ENCODE measurements at regions not wholly inside any gene's neighbourhood (a gene's known extent, or its start where the extent isn't known, plus 50 kb on each side); places are given as distances from the start of the nearest gene placed in this dataset.

DNA sequence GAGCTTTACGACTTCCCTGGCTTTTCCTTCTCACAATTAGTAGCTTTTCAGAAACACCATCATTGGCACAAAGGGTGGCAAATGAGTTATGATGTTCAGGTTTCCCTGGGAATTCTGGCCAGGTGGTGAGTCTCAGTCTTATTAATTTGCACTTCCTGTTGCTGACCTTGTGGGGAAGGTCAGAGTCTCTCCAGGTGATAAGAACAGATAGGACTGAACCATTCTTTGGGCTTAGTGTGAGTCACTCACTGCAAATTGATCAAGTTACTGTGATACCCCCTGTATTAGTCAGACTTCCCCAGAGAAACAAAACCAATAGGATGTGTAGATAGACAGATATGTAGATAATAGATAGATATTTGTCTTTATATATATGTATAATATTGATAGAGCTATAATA lies 53.8 kb upstream of the RANBP3L start:
- Mint-ChIP-seq H3K4me1 (peaks cover 4% of the 10 kb centered on the region), H3K9me3 (no peaks in the 10 kb centered on the region), H3K4me3 (no peak overlapping the region), H3K36me3 (ENCODE audit: low read depth) (no peaks in the 10 kb centered on the region), H3K27me3 (peaks cover 5% of the 10 kb centered on the region), H3K27ac (no peak overlapping the region)
- DNase-seq, result no peak
- ChIA-PET CTCF (no interaction called here), POLR2A (no interaction called here)

DNA sequence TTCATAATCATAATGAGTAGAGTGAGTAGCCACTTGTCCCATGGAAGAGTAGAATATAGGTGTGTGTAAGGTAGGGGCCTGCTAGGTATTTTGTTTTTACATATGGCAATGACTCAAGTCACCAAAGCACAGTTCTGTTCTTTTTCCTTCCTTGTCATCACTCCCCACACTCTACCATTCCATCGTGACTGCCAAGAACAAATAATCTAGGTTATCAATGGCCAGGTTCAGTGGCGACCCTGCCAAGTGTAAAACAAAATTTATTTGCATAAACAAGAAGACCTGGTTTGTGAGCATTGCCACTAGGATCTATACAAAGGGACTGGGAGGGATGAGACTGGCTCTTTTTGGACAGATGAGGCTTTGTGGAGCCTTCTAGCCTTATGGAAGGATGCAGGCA lies 55.2 kb upstream of the RANBP3L start:
- DNase-seq, result no peak
- Mint-ChIP-seq H3K36me3 (ENCODE audit: low read depth) (no peaks in the 10 kb centered on the region), H3K9me3 (no peaks in the 10 kb centered on the region), H3K4me1 (peaks cover 4% of the 10 kb centered on the region), H3K27me3 (peaks cover 3% of the 10 kb centered on the region), H3K4me3 (no peak overlapping the region), H3K27ac (no peak overlapping the region)
- ChIA-PET POLR2A (no interaction called here), CTCF (no interaction called here)

DNA sequence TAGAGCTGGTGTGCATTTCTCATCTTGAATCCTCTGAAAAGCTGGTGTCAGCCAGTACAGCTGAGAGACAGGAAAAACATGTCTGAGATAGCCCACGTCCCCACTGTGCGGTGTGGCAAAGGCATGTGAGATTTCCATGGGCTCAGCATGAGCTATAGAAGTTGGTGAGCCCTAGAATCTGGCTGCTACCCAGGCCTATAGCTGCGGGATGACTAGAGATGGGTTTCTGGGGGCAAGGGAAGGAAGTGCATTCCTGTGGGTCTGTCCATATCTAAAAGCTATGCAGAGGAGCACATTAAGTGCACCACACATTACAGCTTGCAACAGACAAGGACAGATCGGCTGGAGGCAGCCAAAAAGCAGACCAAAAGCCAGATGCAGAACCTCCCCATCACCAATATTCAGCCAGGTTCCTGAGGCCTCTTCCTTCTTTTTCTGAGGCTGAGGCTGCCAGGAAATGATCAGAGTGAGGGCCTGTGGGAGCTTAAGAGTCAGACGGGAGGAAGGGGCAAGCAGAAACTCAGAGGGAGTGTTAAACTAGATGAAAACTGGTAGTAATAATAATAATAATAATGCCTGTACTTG lies 55.8 kb upstream of the RANBP3L start:
- H3K9me3 Mint-ChIP-seq, result no peaks in the 10 kb centered on the region
- peaks cover 4% of the 10 kb centered on the region for H3K4me1 Mint-ChIP-seq
- H3K4me3 Mint-ChIP-seq, result no peak overlapping the region
- ChIA-PET POLR2A (no interaction called here), CTCF (interaction anchor here (0.7 kb wide), 1 partner anchor 150 kb away, joined by 3 read pairs; no protein-coding TSS in a partner anchor)
- H3K36me3 Mint-ChIP-seq (ENCODE audit: low read depth), result no peaks in the 10 kb centered on the region
- no peak overlapping the region for H3K27ac Mint-ChIP-seq
- H3K27me3 Mint-ChIP-seq, result peaks cover 2% of the 10 kb centered on the region
- no peak for DNase-seq

DNA sequence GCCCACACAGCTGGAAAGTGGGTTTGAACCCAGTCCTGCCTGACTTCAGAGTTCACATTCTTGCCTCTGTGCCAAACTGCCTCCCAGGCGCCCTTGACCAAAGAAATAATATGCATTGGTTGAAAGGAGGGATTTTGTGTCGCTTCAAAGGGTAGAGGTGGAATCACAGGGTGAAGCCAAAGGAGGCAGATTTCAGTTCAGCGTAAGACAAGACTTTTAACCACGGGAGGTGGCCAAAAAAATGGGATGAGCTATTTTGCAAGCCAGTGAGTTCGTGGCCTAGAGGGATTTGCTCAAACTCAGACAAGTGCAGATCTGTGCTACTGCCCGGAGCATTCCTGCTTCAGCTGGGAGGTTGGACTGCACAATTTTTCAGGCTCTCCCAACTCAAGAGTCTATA lies 57.6 kb upstream of the RANBP3L start:
- CTCF ChIA-PET, result no interaction called here
- Mint-ChIP-seq H3K27ac (no peak overlapping the region), H3K4me1 (peaks cover 4% of the 10 kb centered on the region), H3K36me3 (ENCODE audit: low read depth) (no peaks in the 10 kb centered on the region), H3K9me3 (no peaks in the 10 kb centered on the region), H3K27me3 (no peaks in the 10 kb centered on the region), H3K4me3 (no peak overlapping the region)
- DNase-seq, result no peak
- POLR2A ChIA-PET, result no interaction called here

DNA sequence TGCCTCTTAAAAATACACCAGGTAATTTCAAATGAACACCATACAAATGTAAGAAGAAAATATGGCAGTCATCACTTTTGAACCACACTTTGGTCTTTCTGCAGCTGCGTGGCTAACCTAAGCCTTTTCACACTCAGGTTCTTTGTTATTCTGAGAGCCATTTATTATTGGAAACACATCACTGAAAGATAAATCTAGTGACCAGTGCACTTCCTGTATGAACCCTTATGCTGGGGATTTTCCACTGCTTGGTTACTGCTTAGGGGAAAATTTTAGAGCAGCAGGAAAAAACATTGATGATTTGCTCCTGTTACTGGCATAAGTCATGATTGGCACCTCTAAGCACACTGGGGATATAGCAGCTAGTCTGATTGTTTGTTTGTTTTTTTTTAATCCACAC lies 58.6 kb upstream of the RANBP3L start:
- CTCF ChIA-PET, result no interaction called here
- no peak for DNase-seq
- POLR2A ChIA-PET, result no interaction called here
- peaks cover 4% of the 10 kb centered on the region for H3K4me1 Mint-ChIP-seq
- no peaks in the 10 kb centered on the region for H3K9me3 Mint-ChIP-seq
- no peak overlapping the region for H3K27ac Mint-ChIP-seq
- H3K36me3 Mint-ChIP-seq (ENCODE audit: low read depth), result no peaks in the 10 kb centered on the region
- H3K27me3 Mint-ChIP-seq, result no peaks in the 10 kb centered on the region
- no peak overlapping the region for H3K4me3 Mint-ChIP-seq

DNA sequence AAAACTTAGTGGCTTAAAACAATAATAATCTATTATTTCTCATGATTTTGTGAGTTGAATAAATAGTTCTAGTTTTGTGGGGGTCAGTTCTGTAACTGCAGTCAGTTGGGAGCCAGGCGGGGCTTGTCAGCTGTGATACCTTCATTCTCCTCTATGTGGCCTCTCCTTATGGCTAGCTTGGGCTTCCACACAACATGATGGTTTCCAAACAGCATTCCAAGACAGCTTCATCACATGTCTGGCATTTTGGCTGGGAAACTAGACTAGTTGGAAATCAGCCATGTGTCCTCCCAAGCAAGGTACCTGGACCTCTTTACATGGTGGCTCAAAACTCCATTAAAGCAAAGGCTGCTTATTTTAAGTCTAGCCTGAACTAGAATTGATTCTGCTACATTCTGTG lies 61.4 kb upstream of the RANBP3L start:
- H3K9me3 Mint-ChIP-seq, result no peaks in the 10 kb centered on the region
- peaks cover 4% of the 10 kb centered on the region for H3K4me1 Mint-ChIP-seq
- no peak for DNase-seq
- no peaks in the 10 kb centered on the region for H3K36me3 Mint-ChIP-seq (ENCODE audit: low read depth)
- peaks cover 4% of the 10 kb centered on the region for H3K27me3 Mint-ChIP-seq
- POLR2A ChIA-PET, result no interaction called here
- CTCF ChIA-PET, result no interaction called here
- H3K27ac Mint-ChIP-seq, result no peak overlapping the region
- no peak overlapping the region for H3K4me3 Mint-ChIP-seq

DNA sequence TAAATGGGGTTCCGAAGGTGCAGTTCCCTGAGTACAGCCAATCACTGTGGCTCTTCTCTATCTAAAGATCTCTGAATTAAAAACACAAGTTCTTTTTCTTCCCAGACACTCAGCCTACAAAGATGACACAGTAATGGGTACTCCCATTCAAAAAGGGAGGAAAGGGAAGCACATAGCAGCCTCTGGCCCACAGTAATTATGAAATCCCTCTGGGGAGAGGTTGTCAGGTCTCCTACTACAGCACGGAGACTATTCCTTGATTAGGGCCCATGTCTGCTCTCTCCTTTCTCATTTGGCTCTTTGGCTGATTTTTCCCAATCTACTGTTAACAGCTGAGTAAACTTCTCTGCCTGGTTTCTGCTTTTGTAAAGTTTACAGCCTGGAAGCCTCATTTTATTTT lies 62.0 kb upstream of the RANBP3L start:
- Mint-ChIP-seq H3K36me3 (ENCODE audit: low read depth) (no peaks in the 10 kb centered on the region), H3K9me3 (no peaks in the 10 kb centered on the region), H3K27ac (no peak overlapping the region), H3K27me3 (peaks cover 4% of the 10 kb centered on the region), H3K4me3 (no peak overlapping the region), H3K4me1 (peaks cover 4% of the 10 kb centered on the region)
- DNase-seq, result no peak
- CTCF ChIA-PET, result no interaction called here
- POLR2A ChIA-PET, result no interaction called here

DNA sequence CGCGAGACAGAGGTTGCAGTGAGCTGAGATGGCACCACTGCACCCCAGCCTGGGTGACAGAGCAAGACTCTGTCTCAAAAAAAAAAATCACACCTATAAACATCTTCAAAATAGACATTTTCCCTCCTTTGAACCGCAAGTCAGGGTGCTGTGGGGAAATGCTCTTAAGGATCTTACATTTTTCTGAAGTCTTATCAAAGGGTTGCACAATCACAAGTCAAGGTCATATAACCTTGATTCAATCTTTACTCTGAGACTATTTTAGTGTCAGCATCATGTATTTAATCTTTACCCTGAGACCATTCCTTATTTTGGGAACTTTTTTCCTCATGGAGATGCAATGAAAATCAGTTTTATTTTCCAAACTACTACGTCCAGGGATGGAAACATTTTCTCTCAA lies 62.8 kb upstream of the RANBP3L start:
- no peak for DNase-seq
- no peaks in the 10 kb centered on the region for H3K9me3 Mint-ChIP-seq
- ChIA-PET CTCF (no interaction called here), POLR2A (no interaction called here)
- no peak overlapping the region for H3K27ac Mint-ChIP-seq
- no peak overlapping the region for H3K4me3 Mint-ChIP-seq
- H3K36me3 Mint-ChIP-seq (ENCODE audit: low read depth), result no peaks in the 10 kb centered on the region
- peaks cover 4% of the 10 kb centered on the region for H3K27me3 Mint-ChIP-seq
- H3K4me1 Mint-ChIP-seq, result peaks cover 4% of the 10 kb centered on the region

DNA sequence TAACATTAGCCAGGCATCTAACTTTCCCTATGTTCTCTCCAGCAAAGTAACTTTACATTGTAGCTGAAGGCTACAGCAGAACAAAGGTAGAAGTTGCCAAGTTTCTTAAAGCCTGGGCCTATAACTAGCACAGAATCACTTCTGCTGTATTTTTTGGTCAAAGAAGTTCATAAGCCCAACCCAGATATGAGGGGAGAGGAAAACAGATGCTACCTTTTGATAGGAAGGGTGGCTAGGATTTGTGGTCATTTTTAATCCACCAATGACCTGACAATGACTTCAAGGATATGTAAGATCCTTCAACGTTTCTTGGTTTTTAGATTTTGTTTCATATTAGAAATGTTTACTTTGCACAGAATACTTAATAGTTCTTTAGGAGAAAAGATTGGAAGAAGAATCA lies 64.2 kb upstream of the RANBP3L start:
- no peak overlapping the region for H3K27ac Mint-ChIP-seq
- DNase-seq, result no peak
- no peak overlapping the region for H3K4me3 Mint-ChIP-seq
- peaks cover 4% of the 10 kb centered on the region for H3K27me3 Mint-ChIP-seq
- ChIA-PET CTCF (no interaction called here), POLR2A (no interaction called here)
- no peaks in the 10 kb centered on the region for H3K9me3 Mint-ChIP-seq
- no peaks in the 10 kb centered on the region for H3K4me1 Mint-ChIP-seq
- H3K36me3 Mint-ChIP-seq (ENCODE audit: low read depth), result no peaks in the 10 kb centered on the region

DNA sequence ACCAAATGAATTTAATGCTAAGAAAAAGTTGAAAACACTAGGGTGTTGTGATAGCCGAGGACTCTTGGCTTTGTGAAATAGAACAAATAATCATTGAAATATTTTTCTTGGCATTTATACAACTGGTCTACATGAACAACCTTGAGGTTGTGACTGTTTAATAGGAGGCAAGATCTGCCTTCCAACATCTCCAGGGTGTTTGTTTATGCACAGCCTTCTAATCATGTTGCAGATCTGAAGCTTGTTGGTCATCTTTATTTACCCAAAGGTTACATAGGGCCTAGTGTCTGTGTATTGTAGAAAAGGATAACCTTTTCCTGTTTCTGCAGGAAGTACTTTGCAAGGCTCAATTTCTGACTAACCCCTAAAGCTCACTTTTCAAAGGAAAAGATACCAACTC lies 65.2 kb upstream of the RANBP3L start:
- POLR2A ChIA-PET, result no interaction called here
- no peaks in the 10 kb centered on the region for H3K36me3 Mint-ChIP-seq (ENCODE audit: low read depth)
- H3K27me3 Mint-ChIP-seq, result peaks cover 4% of the 10 kb centered on the region
- no peaks in the 10 kb centered on the region for H3K4me1 Mint-ChIP-seq
- no peak overlapping the region for H3K27ac Mint-ChIP-seq
- H3K4me3 Mint-ChIP-seq, result no peak overlapping the region
- CTCF ChIA-PET, result no interaction called here
- no peak for DNase-seq
- no peaks in the 10 kb centered on the region for H3K9me3 Mint-ChIP-seq

DNA sequence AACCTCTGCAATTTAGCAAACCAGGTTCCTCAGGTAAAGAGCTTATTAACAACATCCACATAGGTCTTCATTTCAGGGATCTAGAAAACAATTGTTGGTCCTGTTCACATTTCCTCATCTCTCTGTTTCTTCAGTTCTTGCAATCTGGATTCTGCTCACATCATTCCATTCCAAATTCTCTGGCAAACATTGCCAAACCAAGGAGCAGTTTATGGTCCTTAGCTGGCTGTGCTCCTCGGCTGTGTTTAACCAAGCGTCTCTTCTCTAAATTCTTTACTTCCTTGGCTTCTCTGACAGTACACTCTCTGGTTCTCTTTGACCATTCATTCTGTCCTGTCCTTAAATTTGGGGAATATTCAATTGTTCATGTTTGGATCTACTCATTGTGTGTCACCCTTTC lies 65.8 kb upstream of the RANBP3L start:
- Mint-ChIP-seq H3K27ac (no peak overlapping the region), H3K27me3 (peaks cover 4% of the 10 kb centered on the region), H3K4me1 (no peaks in the 10 kb centered on the region), H3K4me3 (no peak overlapping the region), H3K9me3 (no peaks in the 10 kb centered on the region), H3K36me3 (ENCODE audit: low read depth) (no peaks in the 10 kb centered on the region)
- DNase-seq, result no peak
- CTCF ChIA-PET, result no interaction called here
- POLR2A ChIA-PET, result no interaction called here

DNA sequence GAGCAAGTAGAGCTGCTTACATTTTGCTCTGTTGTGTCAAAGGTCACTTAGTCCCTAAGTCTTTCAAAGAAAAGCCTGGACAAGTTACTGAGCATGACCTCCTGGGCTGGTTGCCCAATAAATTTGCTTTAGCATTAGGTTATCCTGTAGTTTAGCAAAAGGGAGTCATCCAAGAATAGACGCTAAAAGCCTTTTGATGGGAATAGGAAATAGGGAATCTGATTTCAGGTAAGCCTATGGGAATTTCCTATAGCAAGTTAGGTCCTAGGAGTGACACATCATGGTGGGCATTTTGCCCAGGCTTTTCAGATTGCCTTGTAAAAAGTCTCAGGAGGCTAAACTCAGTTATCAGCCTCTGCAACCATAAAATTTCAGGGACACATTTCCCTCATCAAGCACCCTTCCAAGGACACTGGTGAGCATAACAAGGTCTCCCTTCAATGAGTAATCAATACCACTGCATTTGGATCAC lies 67.6 kb upstream of the RANBP3L start:
- H3K27ac Mint-ChIP-seq, result no peak overlapping the region
- ChIA-PET POLR2A (no interaction called here), CTCF (interaction anchor here (1.3 kb wide), 1 partner anchor 90 kb away, joined by 4 read pairs; no protein-coding TSS in a partner anchor)
- H3K36me3 Mint-ChIP-seq (ENCODE audit: low read depth), result no peaks in the 10 kb centered on the region
- H3K4me1 Mint-ChIP-seq, result no peaks in the 10 kb centered on the region
- no peaks in the 10 kb centered on the region for H3K9me3 Mint-ChIP-seq
- H3K27me3 Mint-ChIP-seq, result peaks cover 4% of the 10 kb centered on the region
- DNase-seq, result no peak
- H3K4me3 Mint-ChIP-seq, result no peak overlapping the region

DNA sequence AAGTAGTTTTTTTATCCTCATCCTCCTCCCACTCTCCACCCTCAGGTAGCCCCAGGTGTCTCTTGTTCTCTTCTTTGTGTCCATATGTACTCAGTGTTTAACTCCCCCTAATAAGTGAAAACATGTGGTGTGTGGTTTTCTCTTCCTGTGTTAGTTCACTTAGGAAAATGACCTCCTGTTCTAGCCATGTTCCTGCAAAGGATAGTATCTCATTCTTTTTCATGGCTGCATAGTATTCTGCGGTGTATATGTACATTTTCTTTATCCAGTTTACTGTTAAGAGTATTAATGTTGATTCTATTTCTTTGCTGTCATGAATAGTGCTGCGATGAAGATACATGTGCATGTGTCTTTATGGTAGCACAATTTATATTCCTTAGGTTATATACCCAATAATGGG lies 68.4 kb upstream of the RANBP3L start:
- no peak overlapping the region for H3K27ac Mint-ChIP-seq
- H3K4me1 Mint-ChIP-seq, result no peaks in the 10 kb centered on the region
- POLR2A ChIA-PET, result no interaction called here
- no peaks in the 10 kb centered on the region for H3K36me3 Mint-ChIP-seq (ENCODE audit: low read depth)
- no peaks in the 10 kb centered on the region for H3K9me3 Mint-ChIP-seq
- H3K4me3 Mint-ChIP-seq, result no peak overlapping the region
- CTCF ChIA-PET, result no interaction called here
- peaks cover 4% of the 10 kb centered on the region for H3K27me3 Mint-ChIP-seq
- no peak for DNase-seq

DNA sequence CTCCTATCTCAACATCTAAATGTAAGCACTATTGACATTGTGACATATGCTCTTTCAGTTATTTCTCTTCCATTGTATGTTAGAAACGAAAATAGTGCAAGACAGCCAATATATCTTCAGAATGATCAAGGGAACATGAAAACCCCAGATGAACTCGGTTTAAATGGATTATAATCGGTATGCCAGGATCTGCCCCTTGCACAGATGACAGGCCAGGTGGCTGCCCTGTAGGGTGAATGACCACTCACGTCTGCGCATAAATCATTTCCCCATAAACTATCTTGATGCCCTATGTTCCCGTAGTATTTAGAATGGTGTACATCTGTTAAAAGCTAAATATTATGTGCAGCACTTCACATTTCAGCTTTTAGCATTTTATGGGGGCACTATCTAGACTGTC lies 69.7 kb upstream of the RANBP3L start:
- Mint-ChIP-seq H3K36me3 (ENCODE audit: low read depth) (no peaks in the 10 kb centered on the region), H3K4me1 (no peaks in the 10 kb centered on the region), H3K9me3 (no peaks in the 10 kb centered on the region), H3K27ac (no peak overlapping the region), H3K4me3 (no peak overlapping the region), H3K27me3 (peaks cover 4% of the 10 kb centered on the region)
- POLR2A ChIA-PET, result no interaction called here
- DNase-seq, result no peak
- CTCF ChIA-PET, result no interaction called here
